GM18517 (cell line): ENCODE measurements at regions not wholly inside any gene's neighbourhood (a gene's known extent, or its start where the extent isn't known, plus 50 kb on each side); places are given as distances from the start of the nearest gene placed in this dataset.

Source experiments
- ATAC-seq: cut with Tn5 transposase; IDR thresholded peaks from one replicate; pipeline ENCODE4 v1.9.1; 2021; ENCODE audit warnings: mild to moderate bottlenecking, moderate library complexity; ENCODE audit not compliant: unreplicated experiment

DNA sequence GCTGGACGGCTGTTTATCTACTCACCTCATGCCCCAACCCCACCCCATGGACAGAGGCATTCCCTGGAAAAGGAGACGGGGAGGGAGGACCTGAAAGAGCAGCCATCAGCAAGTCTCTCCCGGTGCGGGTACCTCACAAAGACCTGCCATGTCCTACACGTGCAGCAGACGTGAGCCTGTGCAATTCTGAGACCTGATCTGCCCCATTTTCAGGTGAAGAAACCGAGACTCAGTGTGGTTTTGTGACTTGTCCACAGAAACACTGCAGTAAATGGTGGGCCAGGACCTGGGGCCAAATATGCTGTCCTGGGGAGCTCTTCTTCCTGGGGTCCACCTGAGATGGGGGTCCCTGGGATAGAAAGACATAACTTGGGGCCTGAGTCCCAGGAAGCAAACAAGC is 137.0 kb upstream of the LINGO1 start:
- no peak for ATAC-seq

GRCh38 chr15:77768521-77769078 is 135.9 kb upstream of the LINGO1 start:
- no peak for ATAC-seq

DNA sequence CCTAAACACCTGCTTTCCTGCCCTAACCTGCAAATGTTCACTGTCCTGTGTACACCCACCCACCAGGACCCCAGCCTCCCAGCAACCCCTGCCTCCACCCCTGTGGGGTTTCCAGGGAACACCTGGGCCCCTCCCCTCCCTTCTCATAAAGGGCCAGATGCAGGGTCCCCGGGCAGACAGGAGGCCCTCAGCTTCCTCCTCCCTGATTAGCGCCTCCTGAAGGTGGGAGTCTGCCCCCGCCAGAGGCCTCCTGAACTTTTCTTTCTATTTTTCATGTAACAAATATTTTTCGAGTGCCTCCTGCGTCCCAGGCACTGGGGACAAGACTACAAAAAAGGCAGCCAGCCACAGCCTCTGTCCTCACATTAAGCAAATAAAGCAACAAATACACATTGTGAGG is 135.4 kb upstream of the LINGO1 start:
- ATAC-seq: no peak

- ATAC-seq: no peak
Observed at GRCh38 chr15:77764095-77764494, 131.4 kb upstream of the LINGO1 start.

- no peak for ATAC-seq
Observed at GRCh38 chr15:77762747-77763355, 130.1 kb upstream of the LINGO1 start.

DNA sequence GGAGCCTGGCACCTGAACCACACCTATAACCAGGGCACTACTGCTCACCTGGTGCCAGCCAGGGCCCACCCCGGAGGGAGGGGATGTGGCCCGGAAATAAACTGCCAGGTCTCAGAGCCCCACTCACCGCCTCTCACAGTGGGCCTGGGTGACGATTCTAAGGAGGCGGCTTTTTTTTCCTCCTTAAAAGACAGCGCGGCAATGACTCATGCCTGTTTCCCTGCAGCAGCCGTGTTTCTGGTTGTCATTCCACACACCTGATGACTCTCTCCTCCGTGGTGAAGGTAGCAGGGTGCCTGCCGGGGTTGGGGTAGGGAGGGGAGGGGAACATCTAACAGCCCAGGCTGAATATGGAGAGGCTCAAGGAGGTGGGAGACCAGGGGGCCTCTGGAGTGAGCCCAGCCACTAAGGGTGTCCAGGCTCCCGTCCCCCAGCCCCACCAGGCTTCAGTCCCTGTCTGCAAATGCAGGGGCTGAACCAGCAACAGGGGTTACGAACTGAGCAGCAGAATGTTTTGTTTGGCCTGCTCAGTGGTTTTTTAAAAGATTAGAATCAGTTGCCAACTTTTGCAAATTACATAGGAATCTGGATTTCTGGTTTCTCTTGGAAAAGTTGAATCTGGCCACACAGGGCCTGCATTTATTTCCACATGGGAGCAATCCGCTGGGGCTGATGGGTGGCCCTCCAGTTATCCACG is 127.3 kb upstream of the LINGO1 start:
- no peak for ATAC-seq

- no peak for ATAC-seq
Observed at GRCh38 chr15:77753939-77754338, 121.2 kb upstream of the LINGO1 start.

GRCh38 chr15:77753281-77753873 is 120.7 kb upstream of the LINGO1 start:
- no peak for ATAC-seq

DNA sequence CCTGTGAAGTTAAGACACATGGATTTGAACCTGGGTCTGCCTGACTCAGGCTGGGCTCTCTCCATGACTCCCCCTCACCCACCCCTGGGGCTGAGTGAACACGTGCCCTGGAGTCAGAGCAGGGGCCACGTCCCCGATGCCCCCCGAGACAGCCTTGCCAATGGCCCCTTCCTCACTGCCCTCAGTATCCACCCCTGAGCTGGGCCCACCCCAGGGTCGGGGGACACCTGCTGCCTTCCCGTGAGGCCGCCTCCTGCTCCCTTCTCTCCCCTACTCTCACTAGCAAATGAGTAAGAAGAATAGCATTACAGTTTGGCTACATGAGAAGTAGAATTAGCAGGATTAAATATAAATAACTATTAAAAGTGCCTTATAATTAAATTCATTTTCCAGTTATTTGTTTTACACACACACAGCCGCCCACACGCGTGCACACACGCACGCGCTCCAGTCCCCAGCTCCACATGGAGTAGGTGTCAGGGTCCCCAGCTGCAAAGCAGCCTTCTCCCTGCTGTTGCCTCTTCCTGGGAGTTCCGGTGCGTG is 117.4 kb upstream of the LINGO1 start:
- no peak for ATAC-seq

- no peak for ATAC-seq
Observed at GRCh38 chr15:77749236-77749997, 116.7 kb upstream of the LINGO1 start.

GRCh38 chr15:77748078-77749064 is 115.7 kb upstream of the LINGO1 start:
- ATAC-seq: no peak

GRCh38 chr15:77747175-77748077 is 114.7 kb upstream of the LINGO1 start:
- no peak for ATAC-seq

DNA sequence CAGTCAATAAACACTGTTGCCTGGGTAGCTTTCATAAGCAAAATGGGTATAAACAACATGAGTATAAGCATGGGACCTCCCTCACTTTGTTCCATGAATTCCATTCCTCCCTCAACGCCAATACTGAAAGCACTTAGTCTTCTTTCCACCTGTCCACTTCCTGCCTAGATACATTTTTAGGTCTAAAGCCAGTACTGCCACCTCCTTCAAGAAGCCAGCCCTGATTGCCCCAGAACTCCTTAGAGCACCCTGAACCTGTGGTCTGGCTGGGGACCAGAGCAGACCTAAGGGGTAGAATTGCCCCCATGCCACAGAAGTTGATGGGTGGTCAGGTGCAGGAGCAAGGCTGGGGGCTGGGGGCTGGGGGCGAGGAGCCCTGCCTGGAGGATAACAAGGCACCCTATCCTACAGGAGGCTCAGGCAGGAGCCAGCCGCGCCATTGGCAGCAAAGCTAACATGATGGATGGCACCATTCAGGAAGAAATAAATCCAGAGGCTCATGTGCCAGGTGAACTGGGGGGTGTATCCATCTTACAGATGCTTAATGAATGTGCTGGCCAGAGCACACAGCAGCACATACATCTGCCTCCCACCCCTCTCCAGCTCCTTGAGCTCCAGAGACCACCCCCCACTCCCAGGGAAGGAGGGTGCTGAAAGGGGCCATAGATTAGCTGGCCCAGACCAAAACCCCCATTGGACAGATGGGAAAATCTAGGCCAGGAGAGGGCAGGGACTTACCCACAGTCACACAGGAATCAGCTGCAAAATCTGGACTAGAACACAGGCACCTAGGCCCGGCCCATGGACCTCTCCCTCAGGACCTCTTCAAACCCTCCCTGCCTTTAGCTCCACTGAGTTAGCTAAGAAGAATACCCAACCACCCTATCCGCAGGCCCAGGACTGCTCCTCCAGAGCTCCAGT is 113.8 kb upstream of the LINGO1 start:
- no peak for ATAC-seq

DNA sequence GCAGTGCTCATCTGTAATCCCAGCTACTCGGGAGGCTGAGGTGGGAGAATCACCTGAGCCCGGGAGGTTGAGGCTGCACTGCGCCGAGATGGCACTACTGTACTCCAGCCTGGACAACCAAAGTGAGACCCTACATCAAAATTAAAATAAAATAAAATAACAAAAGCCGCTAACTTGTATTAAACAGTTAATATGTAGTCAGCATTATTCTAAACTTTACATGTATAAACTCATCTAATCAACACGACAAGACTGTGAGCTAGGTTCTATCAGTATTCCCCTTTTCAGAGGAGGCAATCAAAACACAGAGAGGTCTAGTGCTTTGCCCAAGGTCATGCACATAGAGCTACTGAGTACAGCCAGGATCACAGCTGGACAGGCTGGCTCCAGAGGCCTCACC is 111.7 kb upstream of the LINGO1 start:
- no peak for ATAC-seq

- no peak for ATAC-seq
Observed at GRCh38 chr15:77742570-77742969, 109.9 kb upstream of the LINGO1 start.

- ATAC-seq: no peak
Observed at GRCh38 chr15:77742127-77742526, 109.4 kb upstream of the LINGO1 start.

- no peak for ATAC-seq
Observed at GRCh38 chr15:77741106-77741505, 108.4 kb upstream of the LINGO1 start.
